A673 (cell line): ENCODE measurements at regions not wholly inside any gene's neighbourhood (a gene's known extent, or its start where the extent isn't known, plus 50 kb on each side); places are given as distances from the start of the nearest gene placed in this dataset.

Source experiments
- EZH2 ChIP-seq: fragments of 200-600 bp; sonication (generic); IDR thresholded peaks from 2 replicates; pipeline ENCODE4 v1.6.1; 2017; ENCODE audit warnings: borderline replicate concordance, low read depth, mild to moderate bottlenecking, mixed read lengths, antibody characterized with exemption, low read length; ENCODE audit not compliant: poor library complexity, severe bottlenecking
- TF ChIP-seq, protein P1 (sequence below): fragments of 300-800, 200-600 bp; sonication (generic); conservative IDR thresholded peaks from 2 replicates; pipeline ENCODE4 v1.5.1; 2017; ENCODE audit warnings: low read depth, mild to moderate bottlenecking, antibody characterized with exemption, low read length, moderate library complexity, mixed read lengths

DNA sequence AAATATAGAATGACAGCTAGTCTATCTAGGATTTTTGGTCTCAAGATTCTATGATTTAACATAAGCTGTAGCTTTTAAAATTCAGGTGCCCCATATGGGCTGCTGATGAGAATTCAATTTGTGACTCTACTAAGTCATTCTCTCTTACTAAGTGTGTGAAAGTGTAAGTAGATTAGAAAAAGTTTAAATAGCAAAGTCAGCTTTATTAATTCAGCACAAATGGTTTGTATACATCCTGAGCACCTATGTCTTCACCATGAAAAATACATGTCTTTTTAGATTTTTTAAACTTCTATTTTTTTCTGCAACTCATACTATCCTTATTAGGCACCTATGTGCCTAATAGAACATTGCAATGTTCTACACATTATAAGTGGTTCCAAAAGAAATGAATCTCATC lies 157.1 kb downstream of the METTL4 start:
- TF ChIP-seq EZH2: no peak
- TF ChIP-seq, protein P1, sequence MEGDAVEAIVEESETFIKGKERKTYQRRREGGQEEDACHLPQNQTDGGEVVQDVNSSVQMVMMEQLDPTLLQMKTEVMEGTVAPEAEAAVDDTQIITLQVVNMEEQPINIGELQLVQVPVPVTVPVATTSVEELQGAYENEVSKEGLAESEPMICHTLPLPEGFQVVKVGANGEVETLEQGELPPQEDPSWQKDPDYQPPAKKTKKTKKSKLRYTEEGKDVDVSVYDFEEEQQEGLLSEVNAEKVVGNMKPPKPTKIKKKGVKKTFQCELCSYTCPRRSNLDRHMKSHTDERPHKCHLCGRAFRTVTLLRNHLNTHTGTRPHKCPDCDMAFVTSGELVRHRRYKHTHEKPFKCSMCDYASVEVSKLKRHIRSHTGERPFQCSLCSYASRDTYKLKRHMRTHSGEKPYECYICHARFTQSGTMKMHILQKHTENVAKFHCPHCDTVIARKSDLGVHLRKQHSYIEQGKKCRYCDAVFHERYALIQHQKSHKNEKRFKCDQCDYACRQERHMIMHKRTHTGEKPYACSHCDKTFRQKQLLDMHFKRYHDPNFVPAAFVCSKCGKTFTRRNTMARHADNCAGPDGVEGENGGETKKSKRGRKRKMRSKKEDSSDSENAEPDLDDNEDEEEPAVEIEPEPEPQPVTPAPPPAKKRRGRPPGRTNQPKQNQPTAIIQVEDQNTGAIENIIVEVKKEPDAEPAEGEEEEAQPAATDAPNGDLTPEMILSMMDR: no peak
